ENCODE measurements at regions not wholly inside any gene's neighbourhood (a gene's known extent, or its start where the extent isn't known, plus 50 kb on each side); places are given as distances from the start of the nearest gene placed in this dataset.

GRCh38 chr21:20253261-20253660 lies 744.9 kb upstream of the NCAM2 start:
- TF ChIP-seq CTCF (conservative IDR thresholded peaks at IDR 0.05; ENCODE audit: low read length) (no peak), EZH2phosphoT487 (IDR thresholded peaks at IDR 0.05; ENCODE audit: borderline replicate concordance, low read depth, low read length) (no peak)

Data from OCI-LY7 (cell line).